DND-41 (cell line): ENCODE measurements at regions not wholly inside any gene's neighbourhood (a gene's known extent, or its start where the extent isn't known, plus 50 kb on each side); places are given as distances from the start of the nearest gene placed in this dataset.

Source experiments
- CTCF ChIP-seq: IDR thresholded peaks from 2 replicates; pipeline ENCODE4 v1.5.1; 2012; ENCODE audit warnings: borderline replicate concordance, low read length, moderate library complexity, mild to moderate bottlenecking; ENCODE audit not compliant: poor library complexity, severe bottlenecking; ENCODE audit errors: extremely low read depth
- EZH2 ChIP-seq: IDR thresholded peaks from 3 replicates; pipeline ENCODE4 v1.6.1; 2012; ENCODE audit warnings: borderline replicate concordance, low read depth, mild to moderate bottlenecking, moderate library complexity, low read length, inconsistent platforms; ENCODE audit not compliant: severe bottlenecking

GRCh38 chr10:133002685-133003084, 60.3 kb upstream of the CFAP46 start:
- TF ChIP-seq CTCF (no peak), EZH2 (no peak)
